HUES64 (cell line): ENCODE measurements at regions not wholly inside any gene's neighbourhood (a gene's known extent, or its start where the extent isn't known, plus 50 kb on each side); places are given as distances from the start of the nearest gene placed in this dataset.

Source experiments
- H3K27ac ChIP-seq: 2 replicates; pipeline ENCODE4 v1.7.0; 2013; ENCODE audit warnings: low read depth, low read length, inconsistent platforms
- H3K27me3 ChIP-seq: 2 replicates; pipeline ENCODE4 v1.6.1; 2013; ENCODE audit warnings: mild to moderate bottlenecking, low read length; ENCODE audit not compliant: insufficient read depth
- H3K36me3 ChIP-seq: 2 replicates; pipeline ENCODE4 v1.6.1; 2013; ENCODE audit warnings: mild to moderate bottlenecking, low read length; ENCODE audit not compliant: insufficient read depth
- H3K4me1 ChIP-seq: 2 replicates; pipeline ENCODE4 v1.6.1; 2013; ENCODE audit warnings: mild to moderate bottlenecking, low read length, moderate library complexity; ENCODE audit not compliant: insufficient read depth
- H3K4me3 ChIP-seq: 2 replicates; pipeline ENCODE4 v1.5.1; 2013; ENCODE audit warnings: mild to moderate bottlenecking, low read length, moderate library complexity
- H3K9ac ChIP-seq: 2 replicates; pipeline ENCODE4 v1.6.1; 2013; ENCODE audit warnings: mild to moderate bottlenecking, low read depth, low read length
- H3K9me3 ChIP-seq: 2 replicates; pipeline ENCODE4 v1.6.1; 2013; ENCODE audit warnings: low read depth, low read length; ENCODE audit not compliant: insufficient read depth
- WGBS: fragments of 150-250, 120-280 bp; methylation state at CpG from one replicate; pipeline ENCODE4 v1.1.7; 2013; ENCODE audit warnings: missing lambda C conversion rate; 5-methylcytosine and 5-hydroxymethylcytosine counted together

- H3K36me3 ChIP-seq: no peaks in the 10 kb centered on the region
- H3K9me3 ChIP-seq: no peaks in the 10 kb centered on the region
- H3K27me3 ChIP-seq: no peaks in the 10 kb centered on the region
- no peak overlapping the region for H3K9ac ChIP-seq
- 100% methylated on average over 1 of the region's 2 CpGs for WGBS
- no peak overlapping the region for H3K27ac ChIP-seq
- no peak overlapping the region for H3K4me3 ChIP-seq
- H3K4me1 ChIP-seq: peaks cover 8% of the 10 kb centered on the region; the same call in 1 of the 2 replicates
Observed at GRCh38 chr2:147388217-147388616, 456.6 kb upstream of the ACVR2A start.

- Histone ChIP-seq H3K36me3 (no peaks in the 10 kb centered on the region), H3K27me3 (no peaks in the 10 kb centered on the region), H3K4me1 (peaks cover 8% of the 10 kb centered on the region; the same call in 1 of the 2 replicates), H3K9me3 (no peaks in the 10 kb centered on the region), H3K9ac (no peak overlapping the region), H3K4me3 (no peak overlapping the region), H3K27ac (no peak overlapping the region)
- 68% methylated on average over 3 of the region's 3 CpGs for WGBS
Observed at GRCh38 chr2:147386284-147386683, 458.5 kb upstream of the ACVR2A start.

- Histone ChIP-seq H3K27me3 (no peaks in the 10 kb centered on the region), H3K4me1 (peaks cover 4% of the 10 kb centered on the region; the same call in 1 of the 2 replicates), H3K9me3 (no peaks in the 10 kb centered on the region), H3K27ac (no peak overlapping the region), H3K36me3 (no peaks in the 10 kb centered on the region), H3K9ac (no peak overlapping the region), H3K4me3 (no peak overlapping the region)
- 95% methylated on average over 1 of the region's 1 CpG for WGBS
Observed at GRCh38 chr2:147385600-147385999, 459.2 kb upstream of the ACVR2A start.

- Histone ChIP-seq H3K27me3 (no peaks in the 10 kb centered on the region), H3K36me3 (no peaks in the 10 kb centered on the region), H3K9ac (no peak overlapping the region), H3K9me3 (no peaks in the 10 kb centered on the region), H3K27ac (no peak overlapping the region), H3K4me1 (no peaks in the 10 kb centered on the region), H3K4me3 (no peak overlapping the region)
- WGBS: 92% methylated on average over 2 of the region's 2 CpGs
Observed at GRCh38 chr2:147384659-147385058, 460.2 kb upstream of the ACVR2A start.

- no peaks in the 10 kb centered on the region for H3K27me3 ChIP-seq
- H3K9me3 ChIP-seq: no peaks in the 10 kb centered on the region
- H3K4me3 ChIP-seq: no peak overlapping the region
- no peaks in the 10 kb centered on the region for H3K4me1 ChIP-seq
- H3K9ac ChIP-seq: no peak overlapping the region
- H3K36me3 ChIP-seq: no peaks in the 10 kb centered on the region
- WGBS: 95% methylated on average over 3 of the region's 3 CpGs
- no peak overlapping the region for H3K27ac ChIP-seq
Observed at GRCh38 chr2:147382322-147382948, 462.4 kb upstream of the ACVR2A start.

- 96% methylated on average over 1 of the region's 1 CpG for WGBS
- Histone ChIP-seq H3K9me3 (no peaks in the 10 kb centered on the region), H3K27me3 (no peaks in the 10 kb centered on the region), H3K4me3 (no peak overlapping the region), H3K9ac (no peak overlapping the region), H3K27ac (no peak overlapping the region), H3K4me1 (no peaks in the 10 kb centered on the region), H3K36me3 (no peaks in the 10 kb centered on the region)
Observed at GRCh38 chr2:147378403-147378802, 466.4 kb upstream of the ACVR2A start.

GRCh38 chr2:147375073-147375472, 469.8 kb upstream of the ACVR2A start:
- H3K4me1 ChIP-seq: no peaks in the 10 kb centered on the region
- no peaks in the 10 kb centered on the region for H3K27me3 ChIP-seq
- H3K9me3 ChIP-seq: no peaks in the 10 kb centered on the region
- no peak overlapping the region for H3K4me3 ChIP-seq
- H3K36me3 ChIP-seq: no peaks in the 10 kb centered on the region
- H3K9ac ChIP-seq: no peak overlapping the region
- H3K27ac ChIP-seq: no peak overlapping the region
- WGBS: 83% methylated on average over 1 of the region's 1 CpG

GRCh38 chr2:147374423-147374811, 470.4 kb upstream of the ACVR2A start:
- Histone ChIP-seq H3K4me1 (no peaks in the 10 kb centered on the region), H3K4me3 (no peak overlapping the region), H3K27me3 (no peaks in the 10 kb centered on the region), H3K27ac (no peak overlapping the region), H3K9me3 (no peaks in the 10 kb centered on the region), H3K36me3 (no peaks in the 10 kb centered on the region), H3K9ac (no peak overlapping the region)

GRCh38 chr2:147373800-147374422, 470.9 kb upstream of the ACVR2A start:
- no peak overlapping the region for H3K9ac ChIP-seq
- no peak overlapping the region for H3K27ac ChIP-seq
- H3K36me3 ChIP-seq: no peaks in the 10 kb centered on the region
- 92% methylated on average over 3 of the region's 3 CpGs for WGBS
- H3K4me1 ChIP-seq: no peaks in the 10 kb centered on the region
- H3K9me3 ChIP-seq: no peaks in the 10 kb centered on the region
- H3K27me3 ChIP-seq: no peaks in the 10 kb centered on the region
- H3K4me3 ChIP-seq: no peak overlapping the region

- H3K4me3 ChIP-seq: no peak overlapping the region
- H3K9ac ChIP-seq: no peak overlapping the region
- no peaks in the 10 kb centered on the region for H3K27me3 ChIP-seq
- no peaks in the 10 kb centered on the region for H3K4me1 ChIP-seq
- H3K36me3 ChIP-seq: no peaks in the 10 kb centered on the region
- no peaks in the 10 kb centered on the region for H3K9me3 ChIP-seq
- no peak overlapping the region for H3K27ac ChIP-seq
Observed at GRCh38 chr2:147368306-147368705, 476.5 kb upstream of the ACVR2A start.

- H3K9me3 ChIP-seq: no peaks in the 10 kb centered on the region
- H3K4me3 ChIP-seq: no peak overlapping the region
- no peak overlapping the region for H3K9ac ChIP-seq
- no peaks in the 10 kb centered on the region for H3K27me3 ChIP-seq
- no peaks in the 10 kb centered on the region for H3K4me1 ChIP-seq
- 93% methylated on average over 5 of the region's 6 CpGs for WGBS
- H3K27ac ChIP-seq: no peak overlapping the region
- H3K36me3 ChIP-seq: no peaks in the 10 kb centered on the region
Observed at GRCh38 chr2:147366279-147366678, 478.6 kb upstream of the ACVR2A start.

GRCh38 chr2:147365622-147366021, 479.2 kb upstream of the ACVR2A start:
- Histone ChIP-seq H3K27ac (no peak overlapping the region), H3K9ac (no peak overlapping the region), H3K4me3 (no peak overlapping the region), H3K4me1 (no peaks in the 10 kb centered on the region), H3K36me3 (no peaks in the 10 kb centered on the region), H3K27me3 (no peaks in the 10 kb centered on the region), H3K9me3 (no peaks in the 10 kb centered on the region)
- 75% methylated on average over 4 of the region's 4 CpGs for WGBS
